ENCODE measurements at regions not wholly inside any gene's neighbourhood (a gene's known extent, or its start where the extent isn't known, plus 50 kb on each side); places are given as distances from the start of the nearest gene placed in this dataset.

- Histone ChIP-seq H3K36me3 (no peaks in the 10 kb centered on the region), H3K9me3 (no peaks in the 10 kb centered on the region), H3K27me3 (no peaks in the 10 kb centered on the region), H3K4me3 (no peak overlapping the region), H3K4me1 (no peaks in the 10 kb centered on the region), H3K27ac (no peak overlapping the region)
- no peak for TF ChIP-seq CTCF (IDR thresholded peaks at IDR 0.05)
- no peak for DNase-seq
- no peak for ATAC-seq
- intact Hi-C loops (cut with DNase I) = no loop called here
Observed at GRCh38 chr4:166491635-166492034, 618.6 kb downstream of the TLL1 start.

GRCh38 chr4:166493924-166494345 lies 620.9 kb downstream of the TLL1 start:
- Histone ChIP-seq H3K36me3 (no peaks in the 10 kb centered on the region), H3K9me3 (no peaks in the 10 kb centered on the region), H3K27me3 (no peaks in the 10 kb centered on the region), H3K4me3 (no peak overlapping the region), H3K4me1 (no peaks in the 10 kb centered on the region), H3K27ac (no peak overlapping the region)
- intact Hi-C loops (cut with DNase I) = no loop called here
- TF ChIP-seq CTCF (IDR thresholded peaks at IDR 0.05) = no peak
- ATAC-seq = no peak
- no peak for DNase-seq

- TF ChIP-seq CTCF (IDR thresholded peaks at IDR 0.05) = no peak
- DNase-seq (peak in 2 of 4 donors; percentile 1 to 10), ATAC-seq (no peak)
- Histone ChIP-seq H3K4me3 (no peak overlapping the region), H3K27me3 (no peaks in the 10 kb centered on the region), H3K27ac (no peak overlapping the region), H3K4me1 (no peaks in the 10 kb centered on the region), H3K36me3 (no peaks in the 10 kb centered on the region), H3K9me3 (peaks cover 0 to 2% of the 10 kb centered on the region in 2 donors)
- intact Hi-C loops (cut with DNase I) = no loop called here
Observed at GRCh38 chr4:166498546-166498945, 625.5 kb downstream of the TLL1 start.

- Histone ChIP-seq H3K4me1 (no peaks in the 10 kb centered on the region), H3K4me3 (no peak overlapping the region), H3K36me3 (no peaks in the 10 kb centered on the region), H3K27me3 (no peaks in the 10 kb centered on the region), H3K27ac (no peak overlapping the region), H3K9me3 (peaks cover 0 to 2% of the 10 kb centered on the region in 2 donors)
- ATAC-seq (no peak), DNase-seq (no peak)
- intact Hi-C loops (cut with DNase I) = no loop called here
- TF ChIP-seq CTCF (IDR thresholded peaks at IDR 0.05) = no peak
Observed at GRCh38 chr4:166499820-166500219, 626.8 kb downstream of the TLL1 start.

GRCh38 chr4:166501941-166502382 lies 628.9 kb downstream of the TLL1 start:
- Histone ChIP-seq H3K36me3 (no peaks in the 10 kb centered on the region), H3K27me3 (no peaks in the 10 kb centered on the region), H3K27ac (no peak overlapping the region), H3K4me1 (no peaks in the 10 kb centered on the region), H3K4me3 (no peak overlapping the region), H3K9me3 (peaks cover 0 to 2% of the 10 kb centered on the region in 2 donors)
- intact Hi-C loops (cut with DNase I) = no loop called here
- ATAC-seq (peak; percentile 61), DNase-seq (peak in 2 of 4 donors; percentile 1 to 23)
- TF ChIP-seq CTCF (IDR thresholded peaks at IDR 0.05) = no peak

Measured in left lung (tissue), 4 donors.